Endothelial cell (in vitro differentiated cells): ENCODE measurements at regions not wholly inside any gene's neighbourhood (a gene's known extent, or its start where the extent isn't known, plus 50 kb on each side); places are given as distances from the start of the nearest gene placed in this dataset.

Experiments used
- DNase-seq: peaks from one replicate; pipeline ENCODE4 v3.0.0; 2021; ENCODE audit warnings: low spot score
- H3K27ac Mint-ChIP-seq: one replicate; pipeline ENCODE4 v1.8.0; 2021; ENCODE audit warnings: mixed read lengths, inconsistent platforms; ENCODE audit not compliant: unreplicated experiment
- H3K27me3 Mint-ChIP-seq: one replicate; pipeline ENCODE4 v1.8.0; 2021; ENCODE audit warnings: mild to moderate bottlenecking, moderate library complexity, mixed read lengths, inconsistent platforms; ENCODE audit not compliant: unreplicated experiment
- H3K36me3 Mint-ChIP-seq: one replicate; pipeline ENCODE4 v1.8.0; 2021; ENCODE audit warnings: mild to moderate bottlenecking, low read depth, mixed read lengths, inconsistent platforms; ENCODE audit not compliant: unreplicated experiment
- H3K4me1 Mint-ChIP-seq: one replicate; pipeline ENCODE4 v1.8.0; 2021; ENCODE audit warnings: mild to moderate bottlenecking, mixed read lengths, inconsistent platforms; ENCODE audit not compliant: unreplicated experiment
- H3K4me3 Mint-ChIP-seq: one replicate; pipeline ENCODE4 v1.8.0; 2021; ENCODE audit warnings: mild to moderate bottlenecking, mixed read lengths, inconsistent platforms; ENCODE audit not compliant: unreplicated experiment
- H3K9me3 Mint-ChIP-seq: one replicate; pipeline ENCODE4 v1.8.0; 2021; ENCODE audit warnings: mixed read lengths, inconsistent platforms; ENCODE audit not compliant: unreplicated experiment
- CTCF ChIP-seq: fragments of 200-600 bp; sonication (generic); IDR thresholded peaks from one replicate; pipeline ENCODE4 v1.5.0; 2021; ENCODE audit warnings: antibody characterized with exemption; ENCODE audit not compliant: unreplicated experiment

- H3K9me3 Mint-ChIP-seq, result no peaks in the 10 kb centered on the region
- no peak overlapping the region for H3K4me3 Mint-ChIP-seq
- H3K36me3 Mint-ChIP-seq, result no peaks in the 10 kb centered on the region
- no peak for DNase-seq
- H3K27me3 Mint-ChIP-seq, result no peaks in the 10 kb centered on the region
- peak overlapping the region; percentile 76 for H3K27ac Mint-ChIP-seq
- peaks cover 56% of the 10 kb centered on the region for H3K4me1 Mint-ChIP-seq
- TF ChIP-seq CTCF, result no peak
These were observed 171.1 kb downstream of the GASK1B start for GRCh38 chr4:158001756-158002155.

GRCh38 chr4:157999723-158000122, 173.1 kb downstream of the GASK1B start:
- no peaks in the 10 kb centered on the region for H3K36me3 Mint-ChIP-seq
- H3K9me3 Mint-ChIP-seq, result no peaks in the 10 kb centered on the region
- H3K4me3 Mint-ChIP-seq, result no peak overlapping the region
- peaks cover 52% of the 10 kb centered on the region for H3K4me1 Mint-ChIP-seq
- no peak for TF ChIP-seq CTCF
- no peaks in the 10 kb centered on the region for H3K27me3 Mint-ChIP-seq
- DNase-seq, result no peak
- H3K27ac Mint-ChIP-seq, result no peak overlapping the region

- Mint-ChIP-seq H3K27ac (peak overlapping the region; percentile 30), H3K9me3 (no peaks in the 10 kb centered on the region), H3K4me1 (peaks cover 51% of the 10 kb centered on the region), H3K4me3 (no peak overlapping the region), H3K36me3 (no peaks in the 10 kb centered on the region), H3K27me3 (no peaks in the 10 kb centered on the region)
- no peak for TF ChIP-seq CTCF
- no peak for DNase-seq
These were observed 175.5 kb downstream of the GASK1B start for GRCh38 chr4:157997296-157997695.

GRCh38 chr4:157996061-157997028, 176.5 kb downstream of the GASK1B start:
- no peak for DNase-seq

More at GRCh38 chr4:157996061-157997028, 176.5 kb downstream of the GASK1B start:
- H3K4me3 Mint-ChIP-seq, result no peak overlapping the region
- H3K4me1 Mint-ChIP-seq, result peaks cover 46% of the 10 kb centered on the region
- no peak for TF ChIP-seq CTCF
- H3K9me3 Mint-ChIP-seq, result no peaks in the 10 kb centered on the region
- H3K27me3 Mint-ChIP-seq, result no peaks in the 10 kb centered on the region
- peak overlapping the region; percentile 90 for H3K27ac Mint-ChIP-seq
- H3K36me3 Mint-ChIP-seq, result no peaks in the 10 kb centered on the region
